HEK293 (cell line): ENCODE measurements at regions not wholly inside any gene's neighbourhood (a gene's known extent, or its start where the extent isn't known, plus 50 kb on each side); places are given as distances from the start of the nearest gene placed in this dataset.

Experiments used
- CTCF ChIA-PET: fragments of 350-600 bp; formaldehyde crosslinking; extraction: SDS; loops from one replicate; lab custom pipeline; 2021; ENCODE audit warnings: antibody characterized with exemption; lab: Yijun Ruan, JAX
- POLR2A ChIA-PET: fragments of 300-600 bp; formaldehyde crosslinking; extraction: SDS; loops from one replicate; lab custom pipeline; 2020; ENCODE audit warnings: antibody characterized with exemption, inconsistent platforms; lab: Yijun Ruan, JAX
- H3K27ac ChIP-seq: fragments of 200-500 bp; sonication (Bioruptor generic); 2 replicates; pipeline ENCODE4 v1.5.1; 2014; ENCODE audit warnings: low read depth, low read length, control low read depth, inconsistent platforms; ENCODE audit errors: extremely low read depth
- H3K36me3 ChIP-seq, 2 experiments: fragments of 200-500 bp in 1 of 2; sonication (Bioruptor generic) in 1 of 2; 1 replicate in 1 of 2; 2 replicates in 1 of 2; pipeline ENCODE4 v1.5.1; 2014 to 2017; ENCODE audit warnings: inconsistent platforms in 2 of 2, low read length in 2 of 2; ENCODE audit not compliant: control insufficient read depth in 2 of 2, insufficient read depth in 1 of 2
- H3K4me1 ChIP-seq: fragments of 200-500 bp; sonication (Bioruptor generic); 2 replicates; pipeline ENCODE4 v1.5.1; 2014; ENCODE audit warnings: mild to moderate bottlenecking, low read length, inconsistent platforms; ENCODE audit not compliant: control insufficient read depth, insufficient read depth
- H3K4me3 ChIP-seq: 2 replicates; pipeline ENCODE4 v1.5.1; 2011; ENCODE audit warnings: low read depth, mild to moderate bottlenecking, control low read depth, low read length, moderate library complexity
- H3K9me3 ChIP-seq: fragments of 200-500 bp; sonication (Bioruptor generic); 2 replicates; pipeline ENCODE4 v1.5.1; 2014; ENCODE audit warnings: low read depth, low read length, inconsistent platforms; ENCODE audit not compliant: control insufficient read depth, insufficient read depth
- AEBP2 ChIP-seq: fragments of 450-650 bp; formaldehyde crosslinking; IDR thresholded peaks from 2 replicates; pipeline ENCODE4 v1.5.1; 2016; ENCODE audit warnings: missing biosample characterization, missing genetic modification characterization, borderline replicate concordance
- BCL11B ChIP-seq: fragments of 450-650 bp; formaldehyde crosslinking; IDR thresholded peaks from 2 replicates; pipeline ENCODE4 v1.5.1; 2016; ENCODE audit warnings: low read depth, missing biosample characterization, missing genetic modification characterization
- GLI4 ChIP-seq: fragments of 450-650 bp; formaldehyde crosslinking; IDR thresholded peaks from 2 replicates; pipeline ENCODE4 v1.5.1; 2016; ENCODE audit warnings: missing biosample characterization, missing genetic modification characterization
- HOXD13 ChIP-seq: sonication (generic); formaldehyde crosslinking; IDR thresholded peaks from 2 replicates; pipeline ENCODE4 v1.8.0; 2022; ENCODE audit warnings: missing genetic modification reagents, borderline replicate concordance
- MZF1 ChIP-seq: fragments of 450-650 bp; formaldehyde crosslinking; IDR thresholded peaks from 2 replicates; pipeline ENCODE4 v1.5.1; 2017; ENCODE audit warnings: missing biosample characterization, missing genetic modification characterization, borderline replicate concordance
- PRDM1 ChIP-seq: fragments of 450-650 bp; formaldehyde crosslinking; IDR thresholded peaks from 2 replicates; pipeline ENCODE4; 2016; ENCODE audit warnings: missing biosample characterization, missing genetic modification characterization
- SCRT1 ChIP-seq: fragments of 450-650 bp; formaldehyde crosslinking; IDR thresholded peaks from 2 replicates; pipeline ENCODE4 v1.5.1; 2016; ENCODE audit warnings: missing biosample characterization, missing genetic modification characterization, borderline replicate concordance
- ZBTB49 ChIP-seq: fragments of 450-650 bp; formaldehyde crosslinking; IDR thresholded peaks from 2 replicates; pipeline ENCODE4 v1.5.1; 2016; ENCODE audit warnings: missing biosample characterization, missing genetic modification characterization, low read depth
- ZBTB6 ChIP-seq: fragments of 450-650 bp; formaldehyde crosslinking; IDR thresholded peaks from 2 replicates; pipeline ENCODE4 v1.5.1; 2017; ENCODE audit warnings: missing biosample characterization, missing genetic modification characterization
- ZEB2 ChIP-seq: fragments of 450-650 bp; formaldehyde crosslinking; IDR thresholded peaks from 2 replicates; pipeline ENCODE4 v1.5.1; 2016; ENCODE audit warnings: missing biosample characterization, missing genetic modification characterization
- ZFP41 ChIP-seq: fragments of 450-650 bp; formaldehyde crosslinking; IDR thresholded peaks from 2 replicates; pipeline ENCODE4 v1.5.1; 2016; ENCODE audit warnings: missing biosample characterization, missing genetic modification characterization, borderline replicate concordance
- ZNF132 ChIP-seq: fragments of 450-650 bp; formaldehyde crosslinking; IDR thresholded peaks from 2 replicates; pipeline ENCODE4 v1.5.1; 2017; ENCODE audit warnings: missing biosample characterization, missing genetic modification characterization, borderline replicate concordance
- ZNF169 ChIP-seq: fragments of 450-650 bp; formaldehyde crosslinking; IDR thresholded peaks from 2 replicates; pipeline ENCODE4 v1.5.1; 2016; ENCODE audit warnings: missing biosample characterization, missing genetic modification characterization
- ZNF214 ChIP-seq: fragments of 450-650 bp; formaldehyde crosslinking; IDR thresholded peaks from 2 replicates; pipeline ENCODE4 v1.5.1; 2017; ENCODE audit warnings: missing biosample characterization, mild to moderate bottlenecking, missing genetic modification characterization, borderline replicate concordance
- ZNF280D ChIP-seq: fragments of 450-650 bp; formaldehyde crosslinking; IDR thresholded peaks from 2 replicates; pipeline ENCODE4 v1.5.1; 2016; ENCODE audit warnings: missing biosample characterization, missing genetic modification characterization
- ZNF292 ChIP-seq: fragments of 450-650 bp; formaldehyde crosslinking; IDR thresholded peaks from 2 replicates; pipeline ENCODE4 v1.5.1; 2016; ENCODE audit warnings: low read depth, missing biosample characterization, missing genetic modification characterization, borderline replicate concordance
- ZNF37A ChIP-seq: fragments of 450-650 bp; IDR thresholded peaks from 2 replicates; pipeline ENCODE4 v1.5.1; 2018; ENCODE audit warnings: missing biosample characterization, missing genetic modification characterization
- ZNF398 ChIP-seq: fragments of 450-650 bp; formaldehyde crosslinking; IDR thresholded peaks from 2 replicates; pipeline ENCODE4 v1.5.1; 2017; ENCODE audit warnings: missing biosample characterization, missing genetic modification characterization
- ZNF404 ChIP-seq: fragments of 450-650 bp; formaldehyde crosslinking; IDR thresholded peaks from 2 replicates; pipeline ENCODE4 v1.5.1; 2017; ENCODE audit warnings: missing biosample characterization, missing genetic modification characterization
- ZNF514 ChIP-seq: fragments of 450-650 bp; formaldehyde crosslinking; IDR thresholded peaks from 2 replicates; pipeline ENCODE4 v1.5.1; 2016; ENCODE audit warnings: missing biosample characterization, missing genetic modification characterization
- ZNF555 ChIP-seq: fragments of 450-650 bp; formaldehyde crosslinking; conservative IDR thresholded peaks from 2 replicates; pipeline ENCODE4 v1.5.1; 2017; ENCODE audit warnings: missing biosample characterization, mild to moderate bottlenecking, missing genetic modification characterization, inconsistent platforms
- ZNF677 ChIP-seq: fragments of 450-650 bp; IDR thresholded peaks from 2 replicates; pipeline ENCODE4 v1.5.0; 2018; ENCODE audit warnings: missing biosample characterization, mild to moderate bottlenecking, missing genetic modification characterization, moderate library complexity
- ZNF777 ChIP-seq: fragments of 450-650 bp; formaldehyde crosslinking; IDR thresholded peaks from 2 replicates; pipeline ENCODE4 v1.5.1; 2017; ENCODE audit warnings: missing biosample characterization, missing genetic modification characterization, borderline replicate concordance

- no peak for TF ChIP-seq ZNF398 (tag by site-specific recombination)
- TF ChIP-seq ZNF514 (tag by site-specific recombination), result no peak
Measured at GRCh38 chr1:221276896-221277409, 397.7 kb downstream of the HLX start (continued).

- TF ChIP-seq ZNF292 (tag by site-specific recombination) (no peak), SCRT1 (tag by site-specific recombination) (no peak), ZNF169 (tag by site-specific recombination) (no peak), ZBTB49 (tag by site-specific recombination) (no peak), ZNF280D (tag by site-specific recombination) (no peak), PRDM1 (no peak), ZNF555 (no peak), ZFP41 (tag by site-specific recombination) (no peak), GLI4 (tag by site-specific recombination) (no peak)
- Histone ChIP-seq H3K36me3 (no peaks in the 10 kb centered on the region), H3K9me3 (no peaks in the 10 kb centered on the region), H3K27ac (no peak overlapping the region), H3K4me3 (no peak overlapping the region), H3K4me1 (peaks cover 8% of the 10 kb centered on the region; the same call in 1 of the 2 replicates)
- ChIA-PET POLR2A (no interaction called here), CTCF (no interaction called here)
Measured at GRCh38 chr1:221279146-221279545, 399.9 kb downstream of the HLX start.

GRCh38 chr1:221283532-221283931 lies 404.3 kb downstream of the HLX start:
- no peak overlapping the region for H3K27ac ChIP-seq
- peaks cover 8% of the 10 kb centered on the region; the same call in 1 of the 2 replicates for H3K4me1 ChIP-seq
- POLR2A ChIA-PET, result no interaction called here
- no peaks in the 10 kb centered on the region for H3K9me3 ChIP-seq
- CTCF ChIA-PET, result interaction anchor here (1.0 kb wide), 3 partner anchors 11 to 148 kb away, joined by 3 to 4 read pairs (median 3); no protein-coding TSS in a partner anchor
- H3K4me3 ChIP-seq, result no peak overlapping the region
- no peaks in the 10 kb centered on the region for H3K36me3 ChIP-seq
- no peak for TF ChIP-seq ZNF214 (tag by site-specific recombination)
- TF ChIP-seq ZNF132 (tag by site-specific recombination), result no peak
- TF ChIP-seq BCL11B (tag by site-specific recombination), result no peak
- no peak for TF ChIP-seq MZF1
- TF ChIP-seq ZBTB6 (tag by site-specific recombination), result no peak
- TF ChIP-seq HOXD13 (CRISPR knock-in tag), result no peak
- no peak for TF ChIP-seq ZNF404 (tag by site-specific recombination)
- no peak for TF ChIP-seq ZNF777 (tag by site-specific recombination)
- no peak for TF ChIP-seq GLI4 (tag by site-specific recombination)
- TF ChIP-seq ZEB2 (tag by site-specific recombination), result no peak
- no peak for TF ChIP-seq SCRT1 (tag by site-specific recombination)
- no peak for TF ChIP-seq ZNF37A (tag by site-specific recombination)
- TF ChIP-seq ZNF677, result no peak
- TF ChIP-seq AEBP2 (tag by site-specific recombination), result no peak
